Kidney (tissue), 13 donors: ENCODE measurements at regions not wholly inside any gene's neighbourhood (a gene's known extent, or its start where the extent isn't known, plus 50 kb on each side); places are given as distances from the start of the nearest gene placed in this dataset. TPM values are rescaled to one million over a fixed set of nuclear protein-coding genes. Genes with fewer than 3 reads are reported as not detected.

Experiments
- DNase-seq, 5 donors: peaks; one replicate each; pipeline ENCODE4 v3.0.0-alpha.2; 2013 to 2020
- FAIRE-seq: peaks from 2 replicates; lab custom pipeline; 2012; peaks lifted over from hg19 to GRCh38; lab: Jason Lieb, UNC
- H3K27ac ChIP-seq, 2 donors: one replicate each; pipeline ENCODE4 v1.7.0; 2013; ENCODE audit warnings: low read depth in 2 of 2, low read length in 2 of 2, inconsistent platforms in 1 of 2
- H3K27me3 ChIP-seq: one replicate; pipeline ENCODE4 v1.7.1; 2013; ENCODE audit warnings: low read length, inconsistent platforms; ENCODE audit not compliant: control insufficient read depth, insufficient read depth
- H3K36me3 ChIP-seq, 3 donors: one replicate each; pipeline versions ENCODE4 v1.7.0 to v1.7.1; 2013; ENCODE audit warnings: low read length in 3 of 3, control low read depth in 1 of 3, inconsistent platforms in 1 of 3; ENCODE audit not compliant: insufficient read depth in 3 of 3, control insufficient read depth in 2 of 3
- H3K4me1 ChIP-seq, 3 donors: one replicate each; pipeline versions ENCODE4 v1.7.0 to v1.7.1; 2013; ENCODE audit warnings: low read length in 3 of 3, inconsistent platforms in 1 of 3, low read depth in 1 of 3; ENCODE audit not compliant: control insufficient read depth in 2 of 3, insufficient read depth in 2 of 3
- H3K4me3 ChIP-seq, 3 donors: one replicate each; pipeline versions ENCODE4 v1.7.0 to v1.8.1; 2013; ENCODE audit warnings: low read length in 3 of 3, control low read depth in 1 of 3, inconsistent platforms in 1 of 3
- H3K9ac ChIP-seq, 3 donors: one replicate each; pipeline versions ENCODE4 v1.7.0 to v1.7.1; 2013; ENCODE audit warnings: low read length in 3 of 3, control low read depth in 1 of 3, inconsistent platforms in 1 of 3
- H3K9me3 ChIP-seq, 3 donors: one replicate each; pipeline versions ENCODE4 v1.7.0 to v1.7.1; 2013; ENCODE audit warnings: low read length in 3 of 3, control low read depth in 1 of 3, inconsistent platforms in 1 of 3; ENCODE audit not compliant: control insufficient read depth in 2 of 3, insufficient read depth in 1 of 3
- CTCF ChIP-seq: IDR thresholded peaks from 3 replicates; pipeline ENCODE4 v1.5.1; 2012; ENCODE audit warnings: mild to moderate bottlenecking, moderate library complexity, borderline replicate concordance; ENCODE audit not compliant: insufficient read depth; ENCODE audit errors: extremely low read depth
- intact Hi-C: fragments of 100-400 bp; cut with DNase I; formaldehyde crosslinking; loops from one replicate; pipeline ENCODE4 v1.11.1; 2022
- microRNA-seq: library from miRNA; unstranded; fragments of <30 nt; microRNA quantifications from one replicate; pipeline ENCODE4 v1.2.0, GENCODE V29; 2020
- donor health status: control.
- donor health status: control.
- donor health status: control.
- donor health status: control.
- donor health status: control.
- donor health status: DM: yes; HTN: yes; CAD: no.
- donor health status: Normal renal cell carcinoma (clear cell type).

GRCh38 chrX:39995457-39995856 lies 102.3 kb downstream of the BCOR start:
- DNase-seq: no peak
- Histone ChIP-seq H3K4me3 (no peak overlapping the region), H3K4me1 (no peaks in the 10 kb centered on the region), H3K36me3 (no peaks in the 10 kb centered on the region), H3K9me3 (no peaks in the 10 kb centered on the region), H3K27me3 (no peaks in the 10 kb centered on the region), H3K27ac (no peak overlapping the region), H3K9ac (no peak overlapping the region)
- TF ChIP-seq CTCF: no peak
- FAIRE-seq: no peak
- intact Hi-C loops: no loop called here

DNA sequence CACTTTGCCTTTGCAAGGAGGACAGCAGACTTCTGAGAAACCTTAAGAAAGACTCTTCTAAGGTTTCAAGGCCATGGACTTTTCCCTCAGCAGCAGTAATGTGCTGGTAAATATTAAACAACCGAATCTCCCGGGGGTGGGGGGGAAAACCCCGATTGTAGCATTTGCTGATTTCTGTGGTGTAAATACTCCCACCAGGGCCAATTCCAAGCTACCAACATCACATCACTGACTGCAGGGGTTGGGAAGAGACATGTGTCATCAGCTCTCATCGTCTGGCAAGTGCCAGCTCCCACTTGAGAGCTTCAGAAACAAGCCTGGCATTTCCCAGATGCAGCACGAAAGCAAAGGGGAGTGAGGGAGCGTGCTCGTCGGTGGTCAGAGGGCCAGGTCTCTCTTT lies 101.2 kb downstream of the BCOR start:
- H3K36me3 ChIP-seq: no peaks in the 10 kb centered on the region
- DNase-seq: peak in 1 of 5 donors; percentile 21
- no peaks in the 10 kb centered on the region for H3K4me1 ChIP-seq
- no peak for FAIRE-seq
- no peak for TF ChIP-seq CTCF
- H3K27ac ChIP-seq: no peak overlapping the region
- intact Hi-C loops: no loop called here
- H3K4me3 ChIP-seq: no peak overlapping the region
- H3K27me3 ChIP-seq: no peaks in the 10 kb centered on the region
- no peak overlapping the region for H3K9ac ChIP-seq
- no peaks in the 10 kb centered on the region for H3K9me3 ChIP-seq

DNA sequence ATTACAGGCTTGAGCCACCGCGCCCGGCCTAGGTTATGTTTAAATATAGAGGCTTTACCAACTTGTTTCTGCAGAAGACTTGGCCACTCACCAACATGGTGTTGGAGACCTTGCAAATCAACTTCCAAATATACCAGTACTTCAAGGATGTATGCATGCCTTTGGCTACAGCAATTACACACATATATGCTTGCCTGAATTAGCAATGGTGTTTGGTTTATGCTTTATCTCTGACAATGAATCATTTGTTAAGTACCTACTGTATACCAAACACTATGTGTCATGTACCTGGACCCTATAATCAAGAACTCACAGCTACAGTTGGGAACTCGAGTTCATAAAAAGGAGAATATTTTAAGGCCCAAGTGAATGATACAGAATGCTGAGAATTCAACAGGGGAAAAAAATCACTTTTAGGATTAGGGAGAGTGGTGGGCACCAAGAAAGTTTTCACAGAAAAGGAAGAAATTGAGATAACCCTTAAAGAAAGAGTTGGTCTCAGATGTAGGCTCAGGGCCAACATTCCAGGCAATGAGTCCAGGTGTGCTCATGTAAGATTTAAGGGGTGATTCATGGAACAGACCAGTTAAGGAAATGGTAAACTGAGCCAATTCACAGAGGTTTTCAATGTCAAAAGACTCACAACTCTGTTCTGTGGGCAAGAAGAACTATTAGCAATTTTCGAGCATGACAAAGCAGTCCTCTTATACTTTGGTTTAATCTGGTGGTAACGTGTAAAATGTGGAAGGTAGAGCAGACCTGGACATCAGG lies 98.9 kb downstream of the BCOR start:
- H3K36me3 ChIP-seq: no peaks in the 10 kb centered on the region
- FAIRE-seq: no peak
- H3K4me1 ChIP-seq: no peaks in the 10 kb centered on the region
- TF ChIP-seq CTCF: no peak
- no peak overlapping the region for H3K4me3 ChIP-seq
- H3K9ac ChIP-seq: no peak overlapping the region
- H3K27me3 ChIP-seq: no peaks in the 10 kb centered on the region
- intact Hi-C loops: no loop called here
- H3K9me3 ChIP-seq: no peaks in the 10 kb centered on the region
- H3K27ac ChIP-seq: no peak overlapping the region
- DNase-seq: no peak

Small RNA genes lying in the stretch of these regions (microRNA-seq; reads per million reads assigned to microRNA genes)
- not detected for gene MIR1587
- gene MIR3937: not detected
